ENCODE measurements at regions not wholly inside any gene's neighbourhood (a gene's known extent, or its start where the extent isn't known, plus 50 kb on each side); places are given as distances from the start of the nearest gene placed in this dataset.

DNA sequence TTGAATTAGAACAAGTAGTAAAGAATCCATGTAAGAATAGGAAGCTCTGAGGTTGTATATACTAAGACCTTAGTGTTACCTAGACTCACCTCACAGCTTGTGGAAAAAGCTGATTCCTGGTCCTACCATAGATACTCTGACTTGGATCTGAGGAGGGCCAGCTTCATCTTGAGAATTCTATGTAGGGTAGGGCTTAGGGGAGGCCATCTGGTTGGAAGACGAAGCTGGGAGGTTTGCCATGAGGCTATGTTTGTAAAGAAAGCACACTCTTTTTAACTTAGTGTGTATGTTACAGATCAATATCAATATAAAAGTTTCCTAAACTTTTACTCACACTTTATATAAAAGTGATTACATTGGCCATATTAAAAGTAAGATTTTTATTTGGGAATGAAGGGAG, 77.1 kb upstream of the GALNT5 start:
- no TSS peak for BruUV-seq (replicated peaks)
- no peak overlapping the region for H3K27ac ChIP-seq (ENCODE audit: insufficient read depth, low read depth, low read length)
- H3K9me1 ChIP-seq (replicated peaks; ENCODE audit: control insufficient read depth, extremely low read depth, insufficient read depth, low read length), result no peaks in the 10 kb centered on the region
- TF ChIP-seq, protein P1, sequence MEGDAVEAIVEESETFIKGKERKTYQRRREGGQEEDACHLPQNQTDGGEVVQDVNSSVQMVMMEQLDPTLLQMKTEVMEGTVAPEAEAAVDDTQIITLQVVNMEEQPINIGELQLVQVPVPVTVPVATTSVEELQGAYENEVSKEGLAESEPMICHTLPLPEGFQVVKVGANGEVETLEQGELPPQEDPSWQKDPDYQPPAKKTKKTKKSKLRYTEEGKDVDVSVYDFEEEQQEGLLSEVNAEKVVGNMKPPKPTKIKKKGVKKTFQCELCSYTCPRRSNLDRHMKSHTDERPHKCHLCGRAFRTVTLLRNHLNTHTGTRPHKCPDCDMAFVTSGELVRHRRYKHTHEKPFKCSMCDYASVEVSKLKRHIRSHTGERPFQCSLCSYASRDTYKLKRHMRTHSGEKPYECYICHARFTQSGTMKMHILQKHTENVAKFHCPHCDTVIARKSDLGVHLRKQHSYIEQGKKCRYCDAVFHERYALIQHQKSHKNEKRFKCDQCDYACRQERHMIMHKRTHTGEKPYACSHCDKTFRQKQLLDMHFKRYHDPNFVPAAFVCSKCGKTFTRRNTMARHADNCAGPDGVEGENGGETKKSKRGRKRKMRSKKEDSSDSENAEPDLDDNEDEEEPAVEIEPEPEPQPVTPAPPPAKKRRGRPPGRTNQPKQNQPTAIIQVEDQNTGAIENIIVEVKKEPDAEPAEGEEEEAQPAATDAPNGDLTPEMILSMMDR (IDR thresholded peaks at IDR 0.05; ENCODE audit: extremely low read depth in 1 of 2, insufficient read depth in 1 of 2, low read depth in 1 of 2, low read length in 2 of 2), result no peak
- TF ChIP-seq, protein P2, sequence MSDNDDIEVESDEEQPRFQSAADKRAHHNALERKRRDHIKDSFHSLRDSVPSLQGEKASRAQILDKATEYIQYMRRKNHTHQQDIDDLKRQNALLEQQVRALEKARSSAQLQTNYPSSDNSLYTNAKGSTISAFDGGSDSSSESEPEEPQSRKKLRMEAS (IDR thresholded peaks at IDR 0.05; ENCODE audit: insufficient read depth, insufficient read length), result no peak
- no peak for TF ChIP-seq POLR2AphosphoS5 (IDR thresholded peaks at IDR 0.05; ENCODE audit: insufficient read depth, low read depth, low read length)
- no peak for TF ChIP-seq EZH2 (IDR thresholded peaks at IDR 0.05; ENCODE audit: borderline replicate concordance, low read depth, low read length, severe bottlenecking)
- no peak for TF ChIP-seq GATA2 (IDR thresholded peaks at IDR 0.05; ENCODE audit: insufficient read depth, insufficient read length, low read depth, low read length)
- TF ChIP-seq POLR2A (IDR thresholded peaks at IDR 0.05; ENCODE audit: low read depth, low read length), result no peak
- TF ChIP-seq JUN (IDR thresholded peaks at IDR 0.05; ENCODE audit: borderline replicate concordance, insufficient read depth, insufficient read length, low read depth), result no peak
- no peak for TF ChIP-seq MYC (IDR thresholded peaks at IDR 0.05; ENCODE audit: low read depth, low read length)
- no peak for TF ChIP-seq FOS (IDR thresholded peaks at IDR 0.05; ENCODE audit: borderline replicate concordance, insufficient read depth, low read length)
- no peak for FAIRE-seq
- H3K36me3 ChIP-seq (ENCODE audit: control insufficient read depth in 2 of 2, extremely low read depth in 1 of 2, insufficient read depth in 2 of 2, low read length in 2 of 2), result no peaks in the 10 kb centered on the region
- CTCF ChIA-PET, result interaction anchor here (6.8 kb wide), 1 partner anchor 13 kb away, joined by 43 read pairs; no protein-coding TSS in a partner anchor
- H3K79me2 ChIP-seq (ENCODE audit: control insufficient read depth, insufficient read depth, low read length), result no peaks in the 10 kb centered on the region
- intact Hi-C loops (cut with micrococcal nuclease) (loop anchor here (5.0 kb wide), 2 partner anchors 273 to 743 kb away; partner anchors contain the start of gene GPD2), dilution Hi-C loops (cut with MboI; ENCODE audit: extremely low pct_ligation_motif_present, low sequenced_read_pairs) (no loop called here)
- no peaks in the 10 kb centered on the region for H3K27me3 ChIP-seq (ENCODE audit: control insufficient read depth in 2 of 2, insufficient read depth in 2 of 2, low read length in 2 of 2)
- no peak for DNase-seq (ENCODE audit: low read depth, low spot score)
- POLR2A ChIA-PET, result no interaction called here
- H3K4me3 ChIP-seq (replicated peaks in 1 of 3; ENCODE audit: insufficient read depth in 1 of 3, low read depth in 1 of 3, low read length in 3 of 3), result no peak overlapping the region
- H2AFZ ChIP-seq (ENCODE audit: low read depth, low read length), result no peak overlapping the region
- no peaks in the 10 kb centered on the region for H4K20me1 ChIP-seq (replicated peaks; ENCODE audit: control insufficient read depth, extremely low read depth, insufficient read depth, low read length)
- no peak overlapping the region for H3K4me2 ChIP-seq (ENCODE audit: insufficient read depth, low read length)
- no peak overlapping the region for H3K9ac ChIP-seq (replicated peaks; ENCODE audit: extremely low read depth, insufficient read depth, low read length)
- H3K4me1 ChIP-seq (ENCODE audit: control insufficient read depth, extremely low read depth, insufficient read depth, low read length), result peaks cover 20% of the 10 kb centered on the region
- H3K9me3 ChIP-seq (replicated peaks; ENCODE audit: control insufficient read depth, insufficient read depth, low read length), result no peaks in the 10 kb centered on the region

All from endothelial cell of umbilical vein (primary cell).